Endodermal cell (in vitro differentiated cells): ENCODE measurements at regions not wholly inside any gene's neighbourhood (a gene's known extent, or its start where the extent isn't known, plus 50 kb on each side); places are given as distances from the start of the nearest gene placed in this dataset.
"Not testable (repeated sequence)": the region's sequence is repeated elsewhere in the genome, so short reads cannot be mapped to it uniquely, and the experiment has no call there.

Experiments used
- DNase-seq: peaks from one replicate; pipeline ENCODE4 v3.0.0-alpha.2; 2017
- H3K27ac ChIP-seq: 2 replicates; pipeline ENCODE4 v1.5.1; 2013; ENCODE audit warnings: mild to moderate bottlenecking, low read depth, low read length, moderate library complexity
- H3K27me3 ChIP-seq: 2 replicates; pipeline ENCODE4 v1.6.1; 2013; ENCODE audit warnings: mild to moderate bottlenecking, low read length, moderate library complexity; ENCODE audit not compliant: insufficient read depth, control insufficient read depth, poor library complexity, severe bottlenecking
- H3K36me3 ChIP-seq: 2 replicates; pipeline ENCODE4 v1.7.0; 2013; ENCODE audit warnings: mild to moderate bottlenecking, low read length, moderate library complexity; ENCODE audit not compliant: control insufficient read depth, insufficient read depth
- H3K4me1 ChIP-seq: one replicate; pipeline ENCODE4 v1.7.0; 2013; ENCODE audit warnings: low read length; ENCODE audit not compliant: control insufficient read depth, insufficient read depth
- H3K4me3 ChIP-seq: 2 replicates; pipeline ENCODE4 v1.5.1; 2013; ENCODE audit warnings: mild to moderate bottlenecking, low read length, moderate library complexity
- H3K9ac ChIP-seq: 2 replicates; pipeline ENCODE4 v1.6.1; 2013; ENCODE audit warnings: mild to moderate bottlenecking, low read length, moderate library complexity; ENCODE audit not compliant: poor library complexity, severe bottlenecking; ENCODE audit errors: extremely low read depth
- H3K9me3 ChIP-seq: 2 replicates; pipeline ENCODE4 v1.6.1; 2013; ENCODE audit warnings: mild to moderate bottlenecking, low read length, moderate library complexity; ENCODE audit not compliant: control insufficient read depth
- H3K27ac Mint-ChIP-seq: 2 replicates; pipeline ENCODE4 v1.8.0; 2020; ENCODE audit warnings: mixed read lengths
- H3K27me3 Mint-ChIP-seq: 2 replicates; pipeline ENCODE4 v1.8.0; 2021; ENCODE audit warnings: mild to moderate bottlenecking, mixed read lengths; ENCODE audit not compliant: insufficient read depth
- H3K36me3 Mint-ChIP-seq: 2 replicates; pipeline ENCODE4 v1.8.0; 2020; ENCODE audit warnings: low read depth, mixed read lengths
- H3K4me1 Mint-ChIP-seq: 2 replicates; pipeline ENCODE4 v1.8.0; 2020; ENCODE audit warnings: mixed read lengths
- H3K4me3 Mint-ChIP-seq: 2 replicates; pipeline ENCODE4 v1.8.0; 2020; ENCODE audit warnings: mild to moderate bottlenecking, moderate library complexity, mixed read lengths
- H3K9me3 Mint-ChIP-seq: 2 replicates; pipeline ENCODE4 v1.8.0; 2020; ENCODE audit warnings: mild to moderate bottlenecking, mixed read lengths
- WGBS, 2 experiments: methylation state at CpG; one replicate each; pipeline versions ENCODE4 v1.1.5 to v1.1.7; 2013; ENCODE audit warnings: missing lambda C conversion rate in 2 of 2, mixed read lengths in 1 of 2; ENCODE audit not compliant: insufficient coverage in 1 of 2, insufficient read length in 1 of 2; 5-methylcytosine and 5-hydroxymethylcytosine counted together
- TF ChIP-seq, protein P1 (sequence below): fragments of 200-600 bp; sonication (generic); conservative IDR thresholded peaks from 2 replicates; pipeline ENCODE4 v1.5.0; 2021; ENCODE audit warnings: antibody characterized with exemption, mild to moderate bottlenecking

DNA sequence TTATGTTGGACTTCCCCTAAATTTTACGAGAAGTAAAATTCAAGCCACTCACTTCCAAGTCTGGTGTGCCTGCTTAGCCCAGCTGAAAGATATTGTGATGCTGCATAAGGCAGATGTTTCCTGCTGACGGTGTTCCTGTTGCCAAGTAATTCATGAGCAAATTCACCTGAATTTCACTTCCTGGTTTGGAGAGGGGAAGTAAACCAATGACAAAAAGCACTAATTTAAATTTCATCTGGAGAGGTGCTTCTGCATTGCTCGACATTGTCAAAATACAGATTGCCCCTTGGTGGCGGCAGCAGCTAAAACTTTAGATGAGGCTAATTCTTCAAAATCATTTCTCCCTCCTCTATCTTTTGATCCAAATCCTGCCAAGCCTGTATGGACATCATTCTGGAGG is 281.1 kb downstream of the AACS start:
- peaks cover 6% of the 10 kb centered on the region for H3K36me3 Mint-ChIP-seq
- Histone ChIP-seq H3K4me1 (peaks cover 13% of the 10 kb centered on the region), H3K27me3 (no peaks in the 10 kb centered on the region), H3K4me3 (no peak overlapping the region), H3K9me3 (peaks cover 7% of the 10 kb centered on the region), H3K36me3 (no peaks in the 10 kb centered on the region), H3K9ac (no peak overlapping the region), H3K27ac (no peak overlapping the region)
- peak; percentile 58 for DNase-seq
- 60 to 63% methylated on average over 2 to 4 of the region's 4 CpGs for whole genome bisulfite sequencing, 2 experiments
- TF ChIP-seq, protein P1, sequence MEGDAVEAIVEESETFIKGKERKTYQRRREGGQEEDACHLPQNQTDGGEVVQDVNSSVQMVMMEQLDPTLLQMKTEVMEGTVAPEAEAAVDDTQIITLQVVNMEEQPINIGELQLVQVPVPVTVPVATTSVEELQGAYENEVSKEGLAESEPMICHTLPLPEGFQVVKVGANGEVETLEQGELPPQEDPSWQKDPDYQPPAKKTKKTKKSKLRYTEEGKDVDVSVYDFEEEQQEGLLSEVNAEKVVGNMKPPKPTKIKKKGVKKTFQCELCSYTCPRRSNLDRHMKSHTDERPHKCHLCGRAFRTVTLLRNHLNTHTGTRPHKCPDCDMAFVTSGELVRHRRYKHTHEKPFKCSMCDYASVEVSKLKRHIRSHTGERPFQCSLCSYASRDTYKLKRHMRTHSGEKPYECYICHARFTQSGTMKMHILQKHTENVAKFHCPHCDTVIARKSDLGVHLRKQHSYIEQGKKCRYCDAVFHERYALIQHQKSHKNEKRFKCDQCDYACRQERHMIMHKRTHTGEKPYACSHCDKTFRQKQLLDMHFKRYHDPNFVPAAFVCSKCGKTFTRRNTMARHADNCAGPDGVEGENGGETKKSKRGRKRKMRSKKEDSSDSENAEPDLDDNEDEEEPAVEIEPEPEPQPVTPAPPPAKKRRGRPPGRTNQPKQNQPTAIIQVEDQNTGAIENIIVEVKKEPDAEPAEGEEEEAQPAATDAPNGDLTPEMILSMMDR: peak; percentile 55
- H3K4me1 Mint-ChIP-seq: peaks cover 19% of the 10 kb centered on the region
- H3K4me3 Mint-ChIP-seq: no peak overlapping the region
- H3K9me3 Mint-ChIP-seq: peaks cover 1% of the 10 kb centered on the region
- H3K27me3 Mint-ChIP-seq: no peaks in the 10 kb centered on the region
- no peak overlapping the region for H3K27ac Mint-ChIP-seq

DNA sequence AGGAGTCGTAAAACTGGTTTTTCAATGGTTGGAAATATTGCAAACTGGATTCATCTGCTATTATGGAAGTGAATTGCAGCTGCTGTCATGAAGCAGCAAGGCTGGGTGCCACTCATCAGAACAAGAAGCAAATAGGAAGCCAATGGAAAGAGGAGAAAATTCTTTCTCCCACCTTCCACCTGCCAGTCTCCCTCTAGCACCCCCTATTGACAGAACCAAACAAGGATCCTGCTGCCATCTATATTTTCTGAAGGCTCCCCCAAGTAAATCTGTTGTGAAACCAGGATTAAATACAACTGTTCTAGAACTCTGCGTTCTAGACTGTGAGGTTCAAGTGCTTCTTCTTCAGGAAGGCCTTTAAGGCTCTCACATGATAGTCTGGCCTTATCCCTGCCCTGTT is 286.6 kb downstream of the AACS start:
- peaks cover 31% of the 10 kb centered on the region for H3K4me1 Mint-ChIP-seq
- H3K9me3 Mint-ChIP-seq: peaks cover 19% of the 10 kb centered on the region
- H3K27ac ChIP-seq: no peak overlapping the region
- DNase-seq: peak; percentile 40
- peaks cover 13% of the 10 kb centered on the region for H3K4me1 ChIP-seq
- peak overlapping the region; percentile 71 for H3K4me3 ChIP-seq
- no peaks in the 10 kb centered on the region for H3K36me3 ChIP-seq
- H3K9me3 ChIP-seq: peaks cover 33% of the 10 kb centered on the region
- no peak overlapping the region for H3K27ac Mint-ChIP-seq
- H3K9ac ChIP-seq: no peak overlapping the region
- TF ChIP-seq, protein P1: peak; percentile 50
- H3K4me3 Mint-ChIP-seq: no peak overlapping the region
- no peaks in the 10 kb centered on the region for H3K27me3 Mint-ChIP-seq
- H3K27me3 ChIP-seq: no peaks in the 10 kb centered on the region
- WGBS, 2 experiments: 75 to 95% methylated on average over 2 of the region's 2 CpGs
- H3K36me3 Mint-ChIP-seq: peaks cover 16% of the 10 kb centered on the region

DNA sequence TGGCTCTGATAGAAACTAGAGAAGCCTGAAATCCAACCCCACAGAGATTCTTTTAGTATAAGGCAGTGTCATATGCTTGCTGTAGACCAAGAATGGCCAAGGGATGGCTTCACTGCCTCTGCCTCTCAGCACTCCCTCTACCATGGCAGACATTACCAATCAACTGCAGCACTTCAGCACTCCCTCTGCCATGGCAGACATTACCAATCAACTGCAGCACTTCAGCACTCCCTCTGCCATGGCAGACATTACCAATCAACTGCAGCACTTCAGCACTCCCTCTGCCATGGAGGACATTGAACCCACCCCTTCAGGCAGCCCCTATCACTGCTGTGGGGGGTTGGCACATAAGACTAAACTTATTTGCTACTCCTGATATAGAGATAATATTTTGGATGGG is 287.8 kb downstream of the AACS start:
- peaks cover 33% of the 10 kb centered on the region for H3K9me3 ChIP-seq
- H3K9ac ChIP-seq, H3K27ac ChIP-seq, H3K4me3 Mint-ChIP-seq, H3K27ac Mint-ChIP-seq, H3K27me3 ChIP-seq, H3K27me3 Mint-ChIP-seq, DNase-seq, H3K36me3 ChIP-seq: not testable (repeated sequence)
- peaks cover 17% of the 10 kb centered on the region for H3K36me3 Mint-ChIP-seq
- peaks cover 20% of the 10 kb centered on the region for H3K9me3 Mint-ChIP-seq
- H3K4me3 ChIP-seq: peak overlapping the region; percentile 50
- peaks cover 26% of the 10 kb centered on the region for H3K4me1 Mint-ChIP-seq
- peaks cover 13% of the 10 kb centered on the region for H3K4me1 ChIP-seq

DNA sequence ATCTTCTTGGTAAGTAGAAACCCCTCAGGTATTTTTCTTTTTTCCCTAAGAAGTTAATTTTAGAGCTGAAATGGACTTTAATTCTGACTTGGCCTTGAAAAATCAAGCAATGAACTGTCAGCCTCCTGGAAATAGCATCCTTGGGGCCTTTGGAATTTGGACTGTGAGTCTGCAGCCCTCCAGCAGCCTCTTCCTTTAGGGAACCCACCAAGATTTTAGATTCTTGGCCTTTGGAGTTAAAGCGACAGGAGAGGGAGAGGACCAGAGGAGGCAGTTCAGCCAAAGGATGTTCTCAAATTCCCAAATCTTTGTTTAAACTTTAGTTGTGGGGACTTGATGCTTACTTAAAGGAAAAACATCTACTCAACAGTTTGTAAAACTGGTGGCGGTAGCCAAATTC is 288.6 kb downstream of the AACS start:
- DNase-seq: no peak
- H3K9ac ChIP-seq: no peak overlapping the region
- no peak overlapping the region for H3K4me3 Mint-ChIP-seq
- H3K4me3 ChIP-seq: no peak overlapping the region
- 96 to 100% methylated on average over 1 to 2 of the region's 2 CpGs for WGBS, 2 experiments
- H3K9me3 ChIP-seq: peaks cover 33% of the 10 kb centered on the region
- H3K27me3 Mint-ChIP-seq: no peaks in the 10 kb centered on the region
- H3K27ac ChIP-seq: no peak overlapping the region
- H3K4me1 Mint-ChIP-seq: peaks cover 26% of the 10 kb centered on the region
- H3K27me3 ChIP-seq: no peaks in the 10 kb centered on the region
- no peak overlapping the region for H3K27ac Mint-ChIP-seq
- TF ChIP-seq, protein P1: no peak
- peaks cover 17% of the 10 kb centered on the region for H3K36me3 Mint-ChIP-seq
- no peaks in the 10 kb centered on the region for H3K36me3 ChIP-seq
- peaks cover 24% of the 10 kb centered on the region for H3K9me3 Mint-ChIP-seq
- peaks cover 13% of the 10 kb centered on the region for H3K4me1 ChIP-seq
